HUES6 (cell line): ENCODE measurements at regions not wholly inside any gene's neighbourhood (a gene's known extent, or its start where the extent isn't known, plus 50 kb on each side); places are given as distances from the start of the nearest gene placed in this dataset.
"Not testable (repeated sequence)": the region's sequence is repeated elsewhere in the genome, so short reads cannot be mapped to it uniquely, and the experiment has no call there.

ENCODE experiments used
- H3K27ac ChIP-seq: 2 replicates; pipeline ENCODE4 v1.7.0; 2013; ENCODE audit warnings: low read depth, mild to moderate bottlenecking, low read length, inconsistent platforms
- H3K27me3 ChIP-seq: 2 replicates; pipeline ENCODE4 v1.6.1; 2013; ENCODE audit warnings: low read length; ENCODE audit not compliant: control insufficient read depth, insufficient read depth
- H3K36me3 ChIP-seq: 2 replicates; pipeline ENCODE4 v1.6.1; 2013; ENCODE audit warnings: low read length; ENCODE audit not compliant: control insufficient read depth, insufficient read depth
- H3K4me1 ChIP-seq: 2 replicates; pipeline ENCODE4 v1.6.1; 2013; ENCODE audit warnings: low read length; ENCODE audit not compliant: control insufficient read depth, insufficient read depth
- H3K4me3 ChIP-seq: 2 replicates; pipeline ENCODE4 v1.5.1; 2013; ENCODE audit warnings: low read depth, low read length
- H3K9ac ChIP-seq: one replicate; pipeline ENCODE4 v1.6.1; 2013; ENCODE audit warnings: mild to moderate bottlenecking, low read length
- H3K9me3 ChIP-seq: 2 replicates; pipeline ENCODE4 v1.6.1; 2013; ENCODE audit warnings: low read depth, low read length; ENCODE audit not compliant: control insufficient read depth, insufficient read depth

DNA sequence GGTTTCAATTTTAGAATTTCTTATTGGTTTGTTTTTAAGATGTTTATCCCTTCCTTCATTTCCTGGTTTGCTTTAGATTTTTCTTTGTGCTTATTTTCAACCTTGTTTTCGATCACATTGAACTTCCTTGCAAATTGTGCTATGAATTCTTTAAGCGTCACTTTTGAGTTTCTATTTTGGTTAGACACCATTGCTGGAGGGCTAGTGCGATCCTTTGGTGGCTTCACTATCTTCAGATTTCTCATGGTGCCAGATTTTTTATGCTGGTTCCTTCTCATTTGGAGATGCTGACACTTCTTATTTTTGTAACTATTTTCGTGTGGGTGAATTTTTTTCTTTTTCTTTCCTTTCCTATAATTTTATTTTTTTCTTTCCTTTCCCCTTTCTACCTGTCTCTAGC, 227.2 kb upstream of the HDX start:
- Histone ChIP-seq H3K4me3 (no peak overlapping the region), H3K9me3 (no peaks in the 10 kb centered on the region), H3K27me3 (no peaks in the 10 kb centered on the region), H3K27ac (no peak overlapping the region), H3K9ac (no peak overlapping the region), H3K36me3 (no peaks in the 10 kb centered on the region), H3K4me1 (peaks cover 4% of the 10 kb centered on the region; the same call in 1 of the 2 replicates)

- Histone ChIP-seq H3K9me3 (no peaks in the 10 kb centered on the region), H3K9ac (no peak overlapping the region), H3K4me1 (peaks cover under 1% of the 10 kb centered on the region; the same call in 1 of the 2 replicates), H3K27ac (no peak overlapping the region), H3K27me3 (no peaks in the 10 kb centered on the region), H3K36me3 (no peaks in the 10 kb centered on the region), H3K4me3 (no peak overlapping the region)
Measured at GRCh38 chrX:84729809-84730208, 227.6 kb upstream of the HDX start.

GRCh38 chrX:84735025-84735424, 232.8 kb upstream of the HDX start:
- no peaks in the 10 kb centered on the region for H3K36me3 ChIP-seq

DNA sequence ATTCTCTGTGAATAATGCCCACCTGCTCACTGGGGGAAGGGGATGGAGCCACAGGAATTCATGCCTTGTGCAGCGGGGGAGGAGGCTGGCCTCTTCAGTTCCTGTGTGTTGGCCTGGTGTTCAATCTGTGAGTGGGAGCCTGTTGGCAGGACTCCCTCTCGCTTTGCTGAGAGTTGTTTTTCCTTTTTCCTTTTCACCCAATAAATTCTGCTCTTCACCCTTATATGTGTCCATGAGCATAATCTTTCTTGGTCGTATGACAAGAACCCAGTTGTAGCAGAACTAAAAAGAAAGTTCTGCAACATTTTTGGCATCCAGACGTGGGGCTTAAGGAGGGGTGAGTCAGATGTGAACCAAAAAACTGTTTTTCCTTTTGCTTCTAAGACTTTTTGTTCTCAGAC, 235.2 kb upstream of the HDX start:
- Histone ChIP-seq H3K9me3 (no peaks in the 10 kb centered on the region), H3K4me3 (no peak overlapping the region), H3K36me3 (no peaks in the 10 kb centered on the region), H3K4me1 (peaks cover 13% of the 10 kb centered on the region), H3K27ac (no peak overlapping the region), H3K27me3 (no peaks in the 10 kb centered on the region; the same call in 1 of the 2 replicates), H3K9ac (no peak overlapping the region)

More at GRCh38 chrX:84735025-84735424, 232.8 kb upstream of the HDX start:
- H3K27ac ChIP-seq = no peak overlapping the region
- no peak overlapping the region for H3K4me3 ChIP-seq
- peaks cover 13% of the 10 kb centered on the region for H3K4me1 ChIP-seq
- H3K9me3 ChIP-seq = no peaks in the 10 kb centered on the region
- H3K27me3 ChIP-seq = no peaks in the 10 kb centered on the region; the same call in 1 of the 2 replicates
- no peak overlapping the region for H3K9ac ChIP-seq

- Histone ChIP-seq H3K9ac (no peak overlapping the region), H3K27me3 (no peaks in the 10 kb centered on the region), H3K4me3 (no peak overlapping the region), H3K36me3 (no peaks in the 10 kb centered on the region), H3K9me3 (peaks cover 7% of the 10 kb centered on the region), H3K4me1 (no peaks in the 10 kb centered on the region), H3K27ac (no peak overlapping the region)
Measured at GRCh38 chrX:84747516-84747915, 245.3 kb upstream of the HDX start.

DNA sequence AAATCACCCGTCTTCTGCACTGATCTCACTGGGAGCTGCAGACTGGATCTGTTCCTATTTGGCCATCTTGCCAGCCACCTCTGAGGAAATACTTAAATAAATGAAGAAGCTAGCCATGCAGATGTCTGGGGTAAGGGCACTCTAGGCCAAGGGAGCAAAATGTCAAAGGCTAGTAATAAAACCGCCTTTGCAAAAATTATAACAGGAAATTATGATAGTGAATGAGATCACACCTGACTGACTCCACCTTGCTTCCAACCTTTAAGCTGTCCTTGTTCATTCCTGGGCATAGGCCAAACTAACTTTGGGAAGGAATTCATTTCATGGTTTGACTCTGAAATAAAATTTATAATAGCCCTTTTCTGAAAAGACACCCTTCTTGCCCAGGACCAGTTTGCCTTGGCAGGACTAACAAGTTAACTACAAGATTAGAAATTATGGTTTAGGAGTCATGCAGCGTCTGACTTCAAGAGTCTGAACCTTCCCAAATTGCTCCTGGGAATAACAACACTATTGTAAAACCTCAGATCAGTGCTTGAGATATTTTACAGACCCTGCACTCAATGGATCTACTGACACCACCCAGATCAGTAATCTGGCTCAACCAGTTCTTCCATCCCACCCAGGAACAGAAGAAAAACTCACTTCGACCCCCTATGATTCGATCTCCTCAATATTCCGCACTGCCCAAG, 246.9 kb upstream of the HDX start:
- Histone ChIP-seq H3K27ac (no peak overlapping the region), H3K9me3 (peaks cover 7% of the 10 kb centered on the region), H3K36me3 (no peaks in the 10 kb centered on the region), H3K27me3 (no peaks in the 10 kb centered on the region; the same call in 1 of the 2 replicates), H3K9ac (no peak overlapping the region), H3K4me1 (no peaks in the 10 kb centered on the region), H3K4me3 (no peak overlapping the region)

GRCh38 chrX:84760560-84760959, 243.1 kb upstream of the APOOL start:
- Histone ChIP-seq H3K4me1 (no peaks in the 10 kb centered on the region), H3K4me3 (no peak overlapping the region), H3K9me3 (no peaks in the 10 kb centered on the region), H3K9ac (no peak overlapping the region), H3K27ac (no peak overlapping the region), H3K36me3 (no peaks in the 10 kb centered on the region), H3K27me3 (no peaks in the 10 kb centered on the region; the same call in 1 of the 2 replicates)

- no peaks in the 10 kb centered on the region for H3K27me3 ChIP-seq
- no peaks in the 10 kb centered on the region for H3K4me1 ChIP-seq
- H3K9ac ChIP-seq = no peak overlapping the region
- H3K4me3 ChIP-seq = no peak overlapping the region
- peaks cover 13% of the 10 kb centered on the region for H3K9me3 ChIP-seq
- H3K36me3 ChIP-seq = no peaks in the 10 kb centered on the region
- no peak overlapping the region for H3K27ac ChIP-seq
Measured at GRCh38 chrX:84796321-84796720, 207.4 kb upstream of the APOOL start.

DNA sequence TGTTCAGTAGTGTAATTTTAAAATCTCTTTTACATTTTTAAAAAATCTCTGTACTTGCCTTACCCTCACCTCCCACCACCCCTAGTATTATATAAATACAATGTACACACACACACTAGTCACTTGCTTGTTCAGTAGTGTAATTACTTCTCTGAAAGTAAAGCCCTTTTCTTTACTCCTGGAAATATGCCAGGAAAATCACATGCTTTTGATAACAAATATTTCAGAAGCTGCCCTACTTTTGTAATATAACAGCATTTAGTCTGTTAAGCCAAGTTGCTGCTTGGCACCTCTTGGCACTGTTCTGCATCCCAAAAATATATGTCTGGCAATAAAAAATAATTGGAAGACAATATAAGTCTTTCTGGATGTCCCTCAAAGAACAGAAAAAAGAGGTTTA, 172.8 kb upstream of the APOOL start:
- H3K27me3 ChIP-seq = no peaks in the 10 kb centered on the region
- no peaks in the 10 kb centered on the region for H3K9me3 ChIP-seq
- no peaks in the 10 kb centered on the region for H3K4me1 ChIP-seq
- H3K36me3 ChIP-seq = no peaks in the 10 kb centered on the region
- H3K4me3 ChIP-seq = no peak overlapping the region
- H3K27ac ChIP-seq = no peak overlapping the region
- H3K9ac ChIP-seq = no peak overlapping the region

GRCh38 chrX:84846541-84846940, 157.1 kb upstream of the APOOL start:
- H3K4me3 ChIP-seq, H3K9ac ChIP-seq, H3K36me3 ChIP-seq, H3K27me3 ChIP-seq, H3K27ac ChIP-seq, H3K4me1 ChIP-seq: not testable (repeated sequence)
- peaks cover 16% of the 10 kb centered on the region for H3K9me3 ChIP-seq

DNA sequence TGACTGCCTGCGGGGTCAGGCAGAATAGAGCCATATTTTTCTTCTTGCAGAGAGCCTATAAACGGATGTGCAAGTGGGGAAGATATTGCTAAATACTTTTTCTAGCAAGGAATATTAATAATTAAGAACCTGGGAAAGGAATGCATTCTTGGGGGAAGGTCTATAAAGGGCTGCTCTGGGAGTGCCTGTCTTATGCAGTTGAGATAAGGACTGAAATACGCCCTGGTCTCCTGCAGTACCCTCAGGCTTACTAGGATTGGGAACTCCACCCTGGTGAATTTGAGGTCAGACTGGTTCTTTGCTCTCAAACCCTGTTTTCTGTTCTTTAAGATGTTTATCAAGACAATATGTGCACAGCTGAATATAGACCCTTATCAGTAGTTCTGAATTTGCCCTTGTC, 152.5 kb upstream of the APOOL start:
- not testable (repeated sequence) for H3K4me3 ChIP-seq, H3K9ac ChIP-seq, H3K27ac ChIP-seq, H3K36me3 ChIP-seq, H3K4me1 ChIP-seq, H3K27me3 ChIP-seq
- peaks cover 24% of the 10 kb centered on the region for H3K9me3 ChIP-seq
